Spleen (tissue), 7 donors: ENCODE measurements at regions not wholly inside any gene's neighbourhood (a gene's known extent, or its start where the extent isn't known, plus 50 kb on each side); places are given as distances from the start of the nearest gene placed in this dataset.

Experiments used
- CTCF ChIP-seq, 11 experiments: fragments of 200-600 bp in 7 of 11; fragments of 450-650 bp in 4 of 11; sonication (generic) in 4 of 11; IDR thresholded peaks in 8 of 11; conservative IDR thresholded peaks in 3 of 11; 1 replicate in 7 of 11; 2 replicates in 4 of 11; pipeline versions ENCODE4 v1.4.0 to v1.8.0; 2016 to 2021; ENCODE audit warnings: antibody characterized with exemption in 11 of 11, inconsistent platforms in 4 of 11, mild to moderate bottlenecking in 1 of 11
- POLR2A ChIP-seq, 3 donors: fragments of 450-650 bp; IDR thresholded peaks; one replicate each; pipeline ENCODE4 v1.5.1; 2017; ENCODE audit warnings: antibody characterized with exemption in 3 of 3, mild to moderate bottlenecking in 1 of 3
- POLR2AphosphoS5 ChIP-seq, 3 donors: sonication (generic); formaldehyde crosslinking; IDR thresholded peaks; one replicate each; pipeline ENCODE4 v1.5.1; 2017; ENCODE audit warnings: antibody characterized with exemption in 3 of 3
- donor health status: DM: no; HTN: no; CAD: no; lungs with moderate emphysema.
- donor health status: DM: no; HTN: no; CAD: no.
- donor health status: DM: no; HTN: no; CAD: no.

GRCh38 chr10:78299851-78300468 is 266.3 kb downstream of the RPS24 start:
- peak in 1 of 11 experiments; percentile 8 for TF ChIP-seq CTCF (IDR thresholded peaks at IDR 0.05 in 8 of 11, conservative IDR thresholded peaks at IDR 0.05 in 3 of 11)
- peak in 2 of 3 donors; percentile 60 to 64 for TF ChIP-seq POLR2AphosphoS5 (IDR thresholded peaks at IDR 0.05)
- no peak for TF ChIP-seq POLR2A (IDR thresholded peaks at IDR 0.05)
